ENCODE measurements at regions not wholly inside any gene's neighbourhood (a gene's known extent, or its start where the extent isn't known, plus 50 kb on each side); places are given as distances from the start of the nearest gene placed in this dataset.

- no peak for TF ChIP-seq POLR2AphosphoS5 (IDR thresholded peaks at IDR 0.05; ENCODE audit: low read depth, low read length)
- TF ChIP-seq, protein P1, sequence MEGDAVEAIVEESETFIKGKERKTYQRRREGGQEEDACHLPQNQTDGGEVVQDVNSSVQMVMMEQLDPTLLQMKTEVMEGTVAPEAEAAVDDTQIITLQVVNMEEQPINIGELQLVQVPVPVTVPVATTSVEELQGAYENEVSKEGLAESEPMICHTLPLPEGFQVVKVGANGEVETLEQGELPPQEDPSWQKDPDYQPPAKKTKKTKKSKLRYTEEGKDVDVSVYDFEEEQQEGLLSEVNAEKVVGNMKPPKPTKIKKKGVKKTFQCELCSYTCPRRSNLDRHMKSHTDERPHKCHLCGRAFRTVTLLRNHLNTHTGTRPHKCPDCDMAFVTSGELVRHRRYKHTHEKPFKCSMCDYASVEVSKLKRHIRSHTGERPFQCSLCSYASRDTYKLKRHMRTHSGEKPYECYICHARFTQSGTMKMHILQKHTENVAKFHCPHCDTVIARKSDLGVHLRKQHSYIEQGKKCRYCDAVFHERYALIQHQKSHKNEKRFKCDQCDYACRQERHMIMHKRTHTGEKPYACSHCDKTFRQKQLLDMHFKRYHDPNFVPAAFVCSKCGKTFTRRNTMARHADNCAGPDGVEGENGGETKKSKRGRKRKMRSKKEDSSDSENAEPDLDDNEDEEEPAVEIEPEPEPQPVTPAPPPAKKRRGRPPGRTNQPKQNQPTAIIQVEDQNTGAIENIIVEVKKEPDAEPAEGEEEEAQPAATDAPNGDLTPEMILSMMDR (IDR thresholded peaks at IDR 0.05): no peak
- TF ChIP-seq TCF7L2 (IDR thresholded peaks at IDR 0.05; ENCODE audit: low read depth, low read length): no peak
- TF ChIP-seq, protein P2, sequence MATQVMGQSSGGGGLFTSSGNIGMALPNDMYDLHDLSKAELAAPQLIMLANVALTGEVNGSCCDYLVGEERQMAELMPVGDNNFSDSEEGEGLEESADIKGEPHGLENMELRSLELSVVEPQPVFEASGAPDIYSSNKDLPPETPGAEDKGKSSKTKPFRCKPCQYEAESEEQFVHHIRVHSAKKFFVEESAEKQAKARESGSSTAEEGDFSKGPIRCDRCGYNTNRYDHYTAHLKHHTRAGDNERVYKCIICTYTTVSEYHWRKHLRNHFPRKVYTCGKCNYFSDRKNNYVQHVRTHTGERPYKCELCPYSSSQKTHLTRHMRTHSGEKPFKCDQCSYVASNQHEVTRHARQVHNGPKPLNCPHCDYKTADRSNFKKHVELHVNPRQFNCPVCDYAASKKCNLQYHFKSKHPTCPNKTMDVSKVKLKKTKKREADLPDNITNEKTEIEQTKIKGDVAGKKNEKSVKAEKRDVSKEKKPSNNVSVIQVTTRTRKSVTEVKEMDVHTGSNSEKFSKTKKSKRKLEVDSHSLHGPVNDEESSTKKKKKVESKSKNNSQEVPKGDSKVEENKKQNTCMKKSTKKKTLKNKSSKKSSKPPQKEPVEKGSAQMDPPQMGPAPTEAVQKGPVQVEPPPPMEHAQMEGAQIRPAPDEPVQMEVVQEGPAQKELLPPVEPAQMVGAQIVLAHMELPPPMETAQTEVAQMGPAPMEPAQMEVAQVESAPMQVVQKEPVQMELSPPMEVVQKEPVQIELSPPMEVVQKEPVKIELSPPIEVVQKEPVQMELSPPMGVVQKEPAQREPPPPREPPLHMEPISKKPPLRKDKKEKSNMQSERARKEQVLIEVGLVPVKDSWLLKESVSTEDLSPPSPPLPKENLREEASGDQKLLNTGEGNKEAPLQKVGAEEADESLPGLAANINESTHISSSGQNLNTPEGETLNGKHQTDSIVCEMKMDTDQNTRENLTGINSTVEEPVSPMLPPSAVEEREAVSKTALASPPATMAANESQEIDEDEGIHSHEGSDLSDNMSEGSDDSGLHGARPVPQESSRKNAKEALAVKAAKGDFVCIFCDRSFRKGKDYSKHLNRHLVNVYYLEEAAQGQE (IDR thresholded peaks at IDR 0.05; ENCODE audit: insufficient read depth in 1 of 2, low read depth in 2 of 2, low read length in 1 of 2): no peak
Observed at GRCh38 chr4:97370568-97370967, 772.7 kb downstream of the STPG2 start.

Measured in Panc1 (cell line).